Colonic mucosa (tissue), 4 donors: ENCODE measurements at regions not wholly inside any gene's neighbourhood (a gene's known extent, or its start where the extent isn't known, plus 50 kb on each side); places are given as distances from the start of the nearest gene placed in this dataset.
"Not testable (repeated sequence)": the region's sequence is repeated elsewhere in the genome, so short reads cannot be mapped to it uniquely, and the experiment has no call there.

ENCODE experiments used
- DNase-seq: peaks from one replicate; pipeline ENCODE4 v3.0.0-alpha.2; 2020
- H3K27ac ChIP-seq: fragments of 200-600 bp; one replicate; pipeline ENCODE4 v1.8.0; 2021
- H3K27me3 ChIP-seq: fragments of 200-600 bp; one replicate; pipeline ENCODE4 v1.8.0; 2021
- H3K36me3 ChIP-seq: fragments of 200-600 bp; one replicate; pipeline ENCODE4 v1.8.0; 2021
- H3K4me1 ChIP-seq: fragments of 200-600 bp; one replicate; pipeline ENCODE4 v1.8.0; 2021; ENCODE audit warnings: mild to moderate bottlenecking
- H3K4me3 ChIP-seq: fragments of 200-600 bp; one replicate; pipeline ENCODE4 v1.8.0; 2021
- H3K9ac ChIP-seq, 2 donors: one replicate each; pipeline ENCODE4 v1.7.0; 2013; ENCODE audit warnings: control low read depth in 2 of 2, low read depth in 2 of 2, low read length in 2 of 2
- H3K9me3 ChIP-seq: fragments of 200-600 bp; one replicate; pipeline ENCODE4 v1.8.0; 2021
- intact Hi-C: fragments of 100-400 bp; cut with DNase I; formaldehyde crosslinking; loops from one replicate; pipeline ENCODE4 v1.14.1; 2022
- TF ChIP-seq, protein P1 (sequence below): fragments of 200-600 bp; IDR thresholded peaks from one replicate; pipeline ENCODE4 v1.8.0; 2022; ENCODE audit warnings: antibody characterized with exemption, mild to moderate bottlenecking
- donor health status: healthy.
- donor health status: DM: no; HTN: no; CAD: no.
- donor health status: DM: no; HTN: no; CAD: no.

DNA sequence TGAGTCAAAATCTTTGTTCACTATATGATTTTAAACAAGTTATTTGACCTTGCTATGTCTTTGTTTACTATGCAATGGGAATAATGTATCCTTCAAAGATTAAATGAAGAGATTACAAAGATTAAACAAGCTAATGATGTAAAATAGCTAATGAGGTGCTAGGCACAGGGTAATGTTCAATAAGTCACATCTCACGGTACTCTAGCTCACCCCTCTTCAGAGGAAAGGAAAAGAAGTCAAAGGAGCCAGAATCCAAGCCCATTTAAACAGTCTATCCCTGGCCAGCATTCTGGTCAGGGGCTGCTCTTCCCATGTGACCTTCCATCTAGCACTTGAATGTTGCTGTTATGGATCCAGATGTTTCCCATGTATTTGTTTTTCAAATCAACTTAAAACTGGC lies 412.4 kb upstream of the CAMK1G start:
- DNase-seq: no peak

DNA sequence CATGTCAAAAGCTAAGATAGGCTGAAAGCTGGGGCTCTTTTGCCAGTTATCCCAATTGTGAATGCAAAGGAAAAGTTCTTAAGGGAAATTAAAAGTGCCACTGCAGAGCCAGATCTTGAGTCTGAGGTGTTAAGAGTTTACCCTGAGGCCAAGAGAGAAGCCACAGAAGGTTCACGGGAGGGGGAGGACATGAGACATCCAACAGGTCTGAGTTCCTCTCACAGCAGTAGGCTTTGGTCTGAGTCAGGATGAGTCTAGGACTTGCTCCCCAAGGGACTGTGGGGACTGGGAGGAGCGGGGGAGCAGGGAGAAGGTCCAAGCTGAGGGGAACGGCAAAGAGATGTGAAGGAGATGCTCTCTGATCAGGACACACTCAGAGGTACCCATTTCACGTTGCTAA lies 411.2 kb upstream of the CAMK1G start:
- DNase-seq: no peak
- H3K4me1 ChIP-seq: no peaks in the 10 kb centered on the region
- TF ChIP-seq, protein P1, sequence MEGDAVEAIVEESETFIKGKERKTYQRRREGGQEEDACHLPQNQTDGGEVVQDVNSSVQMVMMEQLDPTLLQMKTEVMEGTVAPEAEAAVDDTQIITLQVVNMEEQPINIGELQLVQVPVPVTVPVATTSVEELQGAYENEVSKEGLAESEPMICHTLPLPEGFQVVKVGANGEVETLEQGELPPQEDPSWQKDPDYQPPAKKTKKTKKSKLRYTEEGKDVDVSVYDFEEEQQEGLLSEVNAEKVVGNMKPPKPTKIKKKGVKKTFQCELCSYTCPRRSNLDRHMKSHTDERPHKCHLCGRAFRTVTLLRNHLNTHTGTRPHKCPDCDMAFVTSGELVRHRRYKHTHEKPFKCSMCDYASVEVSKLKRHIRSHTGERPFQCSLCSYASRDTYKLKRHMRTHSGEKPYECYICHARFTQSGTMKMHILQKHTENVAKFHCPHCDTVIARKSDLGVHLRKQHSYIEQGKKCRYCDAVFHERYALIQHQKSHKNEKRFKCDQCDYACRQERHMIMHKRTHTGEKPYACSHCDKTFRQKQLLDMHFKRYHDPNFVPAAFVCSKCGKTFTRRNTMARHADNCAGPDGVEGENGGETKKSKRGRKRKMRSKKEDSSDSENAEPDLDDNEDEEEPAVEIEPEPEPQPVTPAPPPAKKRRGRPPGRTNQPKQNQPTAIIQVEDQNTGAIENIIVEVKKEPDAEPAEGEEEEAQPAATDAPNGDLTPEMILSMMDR: no peak
- no peaks in the 10 kb centered on the region for H3K27me3 ChIP-seq
- H3K27ac ChIP-seq: no peak overlapping the region
- H3K9me3 ChIP-seq: no peaks in the 10 kb centered on the region
- H3K36me3 ChIP-seq: no peaks in the 10 kb centered on the region
- no peak overlapping the region for H3K4me3 ChIP-seq
- no peak overlapping the region for H3K9ac ChIP-seq
- intact Hi-C loops: no loop called here

More for the DNA sequence above, 412.4 kb upstream of the CAMK1G start:
- no peaks in the 10 kb centered on the region for H3K27me3 ChIP-seq
- TF ChIP-seq, protein P1: no peak
- H3K4me1 ChIP-seq: no peaks in the 10 kb centered on the region
- H3K9me3 ChIP-seq: no peaks in the 10 kb centered on the region
- intact Hi-C loops: no loop called here
- H3K36me3 ChIP-seq: no peaks in the 10 kb centered on the region
- no peak overlapping the region for H3K9ac ChIP-seq
- no peak overlapping the region for H3K27ac ChIP-seq
- no peak overlapping the region for H3K4me3 ChIP-seq

DNA sequence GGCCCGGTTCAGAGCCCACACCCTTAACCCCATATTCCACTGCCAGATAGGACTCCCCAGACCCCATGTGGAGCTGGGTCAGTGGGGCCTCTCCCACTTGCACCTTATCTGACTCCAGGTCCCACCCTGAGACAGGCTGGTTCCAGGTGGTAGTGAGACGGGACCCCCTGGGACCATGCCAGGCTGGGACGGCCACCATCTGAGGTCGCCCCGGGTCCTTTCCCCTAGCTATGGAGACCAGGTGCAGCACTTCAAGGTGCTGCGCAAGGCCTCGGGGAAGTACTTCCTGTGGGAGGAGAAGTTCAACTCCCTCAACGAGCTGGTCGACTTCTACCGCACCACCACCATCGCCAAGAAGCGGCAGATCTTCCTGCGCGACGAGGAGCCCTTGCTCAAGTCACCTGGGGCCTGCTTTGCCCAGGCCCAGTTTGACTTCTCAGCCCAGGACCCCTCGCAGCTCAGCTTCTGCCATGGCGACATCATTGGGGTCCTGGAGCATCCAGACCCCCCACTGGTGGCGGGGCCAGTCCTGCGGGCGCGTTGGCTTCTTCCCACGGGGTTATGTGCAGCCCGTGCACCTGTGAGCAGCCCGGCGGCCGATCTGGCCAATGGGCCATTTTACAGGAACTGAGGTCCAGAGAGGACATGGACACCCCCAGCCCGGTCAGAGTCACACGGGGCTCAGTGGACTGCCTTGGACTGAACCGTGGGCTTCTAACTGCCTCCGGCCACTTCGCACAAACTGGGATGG lies 410.5 kb upstream of the CAMK1G start:
- DNase-seq, intact Hi-C loops, H3K27ac ChIP-seq, H3K4me1 ChIP-seq, H3K27me3 ChIP-seq, H3K9me3 ChIP-seq, H3K4me3 ChIP-seq, H3K36me3 ChIP-seq, H3K9ac ChIP-seq: not testable (repeated sequence)

DNA sequence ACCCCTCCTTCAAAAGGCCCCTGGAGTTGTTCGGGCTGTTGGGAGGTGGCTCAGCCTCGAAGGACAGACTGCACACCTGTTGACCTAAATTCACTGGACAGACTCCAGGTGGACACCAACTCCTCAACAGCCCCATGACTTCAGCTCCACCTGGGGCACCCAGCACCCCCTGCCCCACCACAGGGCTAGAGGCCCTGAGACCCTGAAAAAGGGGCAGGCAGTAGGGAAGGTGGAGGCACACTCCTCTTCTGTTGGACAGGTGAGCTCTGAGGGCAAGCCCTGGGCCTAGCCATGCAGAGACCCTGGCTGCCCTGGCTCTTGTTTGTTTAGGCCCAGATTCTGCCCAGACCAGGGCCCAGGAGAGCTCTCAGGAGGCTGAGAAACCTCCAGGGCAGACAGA lies 409.7 kb upstream of the CAMK1G start:
- H3K4me1 ChIP-seq, H3K27me3 ChIP-seq, H3K9me3 ChIP-seq, intact Hi-C loops, H3K4me3 ChIP-seq, DNase-seq, H3K9ac ChIP-seq, H3K27ac ChIP-seq, H3K36me3 ChIP-seq: not testable (repeated sequence)

DNA sequence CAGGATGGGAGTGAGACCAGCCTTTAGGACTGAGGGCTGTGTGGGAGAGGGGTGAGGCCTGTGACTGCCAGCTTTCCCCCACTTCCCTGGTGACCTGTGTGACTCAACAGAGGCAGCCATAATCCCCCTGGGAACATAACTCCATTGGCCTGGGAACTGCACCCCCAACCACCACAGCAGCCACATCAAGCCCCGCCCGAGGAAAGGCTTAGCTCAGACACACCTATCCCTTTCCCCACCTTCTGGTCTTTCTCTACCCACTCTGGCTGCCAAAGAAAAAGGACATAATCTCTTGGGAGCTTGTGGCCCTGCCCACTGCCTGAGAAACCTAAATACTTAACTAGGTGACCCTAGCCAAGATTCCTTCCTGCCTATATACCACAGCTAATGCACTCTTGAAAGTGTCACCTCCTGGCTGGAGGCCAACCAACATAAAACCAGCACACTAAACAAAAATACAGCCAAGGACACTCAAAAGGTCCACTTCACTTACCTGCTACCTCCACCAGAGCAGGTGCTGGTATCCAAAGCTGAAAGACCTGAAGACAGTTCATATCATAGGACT lies 406.6 kb upstream of the CAMK1G start:
- H3K36me3 ChIP-seq: no peaks in the 10 kb centered on the region
- no peak for DNase-seq
- TF ChIP-seq, protein P1: no peak
- no peak overlapping the region for H3K4me3 ChIP-seq
- no peaks in the 10 kb centered on the region for H3K9me3 ChIP-seq
- no peak overlapping the region for H3K9ac ChIP-seq
- intact Hi-C loops: no loop called here
- no peaks in the 10 kb centered on the region for H3K27me3 ChIP-seq
- H3K27ac ChIP-seq: no peak overlapping the region
- no peaks in the 10 kb centered on the region for H3K4me1 ChIP-seq

DNA sequence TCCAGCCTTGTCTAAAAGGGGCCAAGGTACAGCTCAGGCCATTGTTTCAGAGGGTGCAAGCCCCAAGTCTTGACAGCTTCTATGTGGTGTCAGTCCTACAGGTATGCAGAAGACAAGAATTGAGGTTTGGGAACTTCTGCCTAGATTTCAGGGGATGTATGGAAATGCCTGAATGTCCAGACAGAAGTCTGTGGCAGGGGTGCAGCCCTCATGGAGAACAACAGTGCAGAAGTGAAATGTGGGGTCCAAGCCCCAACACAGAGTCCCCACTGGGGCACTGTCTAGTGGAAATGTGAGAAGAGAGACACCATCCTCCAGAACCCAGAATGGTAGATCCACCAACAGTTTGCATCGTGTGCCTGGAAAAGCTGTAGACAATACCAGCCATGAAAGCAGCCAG lies 400.3 kb upstream of the CAMK1G start:
- Histone ChIP-seq H3K36me3 (no peaks in the 10 kb centered on the region), H3K27me3 (no peaks in the 10 kb centered on the region), H3K9ac (no peak overlapping the region), H3K27ac (no peak overlapping the region), H3K4me1 (no peaks in the 10 kb centered on the region), H3K9me3 (no peaks in the 10 kb centered on the region), H3K4me3 (no peak overlapping the region)
- no peak for DNase-seq
- TF ChIP-seq, protein P1: no peak
- intact Hi-C loops: no loop called here
